ENCODE measurements at regions not wholly inside any gene's neighbourhood (a gene's known extent, or its start where the extent isn't known, plus 50 kb on each side); places are given as distances from the start of the nearest gene placed in this dataset.
"Not testable (repeated sequence)": the region's sequence is repeated elsewhere in the genome, so short reads cannot be mapped to it uniquely, and the experiment has no call there.

- TF ChIP-seq YY1 (IDR thresholded peaks at IDR 0.05; ENCODE audit: insufficient read depth, insufficient read length) (no peak), ZNF274 (IDR thresholded peaks at IDR 0.05; ENCODE audit: low read depth, low read length) (no peak), SUZ12 (IDR thresholded peaks at IDR 0.05; ENCODE audit: extremely low read depth, insufficient read depth, insufficient read length) (no peak)
- Histone ChIP-seq H3K27me3 (ENCODE audit: insufficient read depth, insufficient read length) (no peaks in the 10 kb centered on the region), H3K4me3 (ENCODE audit: insufficient read length, low read depth) (no peak overlapping the region), H3K9ac (ENCODE audit: insufficient read length, low read depth) (no peak overlapping the region), H3K4me1 (ENCODE audit: insufficient read depth, insufficient read length) (no peaks in the 10 kb centered on the region), H3K36me3 (ENCODE audit: insufficient read depth, insufficient read length, low read length) (no peaks in the 10 kb centered on the region), H3K9me3 (ENCODE audit: insufficient read depth, low read length) (no peaks in the 10 kb centered on the region)
- DNase-seq (ENCODE audit: low read depth, low spot score) = no peak
Measured at GRCh38 chr2:88892207-88892606, 200.7 kb downstream of the RPIA start.

GRCh38 chr2:88892788-88893187 lies 201.3 kb downstream of the RPIA start:
- TF ChIP-seq SUZ12 (IDR thresholded peaks at IDR 0.05; ENCODE audit: extremely low read depth, insufficient read depth, insufficient read length) (no peak), YY1 (IDR thresholded peaks at IDR 0.05; ENCODE audit: insufficient read depth, insufficient read length) (no peak), ZNF274 (IDR thresholded peaks at IDR 0.05; ENCODE audit: low read depth, low read length) (no peak)

GRCh38 chr2:88896971-88897370 lies 205.5 kb downstream of the RPIA start:
- H3K36me3 ChIP-seq (ENCODE audit: insufficient read depth, insufficient read length, low read length) = no peaks in the 10 kb centered on the region
- H3K27me3 ChIP-seq (ENCODE audit: insufficient read depth, insufficient read length) = no peaks in the 10 kb centered on the region
- H3K4me3 ChIP-seq (ENCODE audit: insufficient read length, low read depth) = no peak overlapping the region
- H3K4me1 ChIP-seq (ENCODE audit: insufficient read depth, insufficient read length) = no peaks in the 10 kb centered on the region
- TF ChIP-seq YY1 (IDR thresholded peaks at IDR 0.05; ENCODE audit: insufficient read depth, insufficient read length) (no peak), SUZ12 (IDR thresholded peaks at IDR 0.05; ENCODE audit: extremely low read depth, insufficient read depth, insufficient read length) (no peak), ZNF274 (IDR thresholded peaks at IDR 0.05; ENCODE audit: low read depth, low read length) (no peak)
- H3K9me3 ChIP-seq (ENCODE audit: insufficient read depth, low read length) = no peaks in the 10 kb centered on the region
- no peak for DNase-seq (ENCODE audit: low read depth, low spot score)
- no peak overlapping the region for H3K9ac ChIP-seq (ENCODE audit: insufficient read length, low read depth)

More at GRCh38 chr2:88892788-88893187, 201.3 kb downstream of the RPIA start:
- H3K9ac ChIP-seq (ENCODE audit: insufficient read length, low read depth) = no peak overlapping the region
- no peak overlapping the region for H3K4me3 ChIP-seq (ENCODE audit: insufficient read length, low read depth)
- no peaks in the 10 kb centered on the region for H3K36me3 ChIP-seq (ENCODE audit: insufficient read depth, insufficient read length, low read length)
- H3K4me1 ChIP-seq (ENCODE audit: insufficient read depth, insufficient read length) = no peaks in the 10 kb centered on the region
- no peak for DNase-seq (ENCODE audit: low read depth, low spot score)
- H3K9me3 ChIP-seq (ENCODE audit: insufficient read depth, low read length) = no peaks in the 10 kb centered on the region
- no peaks in the 10 kb centered on the region for H3K27me3 ChIP-seq (ENCODE audit: insufficient read depth, insufficient read length)

- Histone ChIP-seq H3K9ac (ENCODE audit: insufficient read length, low read depth) (no peak overlapping the region), H3K27me3 (ENCODE audit: insufficient read depth, insufficient read length) (no peaks in the 10 kb centered on the region)
- no peak for DNase-seq (ENCODE audit: low read depth, low spot score)
Measured at GRCh38 chr2:88897715-88898114, 206.2 kb downstream of the RPIA start.

GRCh38 chr2:88903749-88904353 lies 212.4 kb downstream of the RPIA start:
- no peaks in the 10 kb centered on the region for H3K36me3 ChIP-seq (ENCODE audit: insufficient read depth, insufficient read length, low read length)
- no peaks in the 10 kb centered on the region for H3K27me3 ChIP-seq (ENCODE audit: insufficient read depth, insufficient read length)
- no peaks in the 10 kb centered on the region for H3K9me3 ChIP-seq (ENCODE audit: insufficient read depth, low read length)
- TF ChIP-seq YY1 (IDR thresholded peaks at IDR 0.05; ENCODE audit: insufficient read depth, insufficient read length) = no peak
- TF ChIP-seq ZNF274 (IDR thresholded peaks at IDR 0.05; ENCODE audit: low read depth, low read length) = no peak
- no peak for TF ChIP-seq SUZ12 (IDR thresholded peaks at IDR 0.05; ENCODE audit: extremely low read depth, insufficient read depth, insufficient read length)
- no peaks in the 10 kb centered on the region for H3K4me1 ChIP-seq (ENCODE audit: insufficient read depth, insufficient read length)
- peak; percentile 25 for DNase-seq (ENCODE audit: low read depth, low spot score)
- H3K4me3 ChIP-seq (ENCODE audit: insufficient read length, low read depth) = no peak overlapping the region
- H3K9ac ChIP-seq (ENCODE audit: insufficient read length, low read depth) = no peak overlapping the region

More at GRCh38 chr2:88897715-88898114, 206.2 kb downstream of the RPIA start:
- no peaks in the 10 kb centered on the region for H3K9me3 ChIP-seq (ENCODE audit: insufficient read depth, low read length)
- TF ChIP-seq SUZ12 (IDR thresholded peaks at IDR 0.05; ENCODE audit: extremely low read depth, insufficient read depth, insufficient read length) = no peak
- TF ChIP-seq YY1 (IDR thresholded peaks at IDR 0.05; ENCODE audit: insufficient read depth, insufficient read length) = no peak
- TF ChIP-seq ZNF274 (IDR thresholded peaks at IDR 0.05; ENCODE audit: low read depth, low read length) = no peak
- H3K4me1 ChIP-seq (ENCODE audit: insufficient read depth, insufficient read length) = no peaks in the 10 kb centered on the region
- no peaks in the 10 kb centered on the region for H3K36me3 ChIP-seq (ENCODE audit: insufficient read depth, insufficient read length, low read length)
- H3K4me3 ChIP-seq (ENCODE audit: insufficient read length, low read depth) = no peak overlapping the region

- Histone ChIP-seq H3K36me3 (ENCODE audit: insufficient read depth, insufficient read length, low read length) (no peaks in the 10 kb centered on the region), H3K4me3 (ENCODE audit: insufficient read length, low read depth) (no peak overlapping the region), H3K27me3 (ENCODE audit: insufficient read depth, insufficient read length) (no peaks in the 10 kb centered on the region), H3K4me1 (ENCODE audit: insufficient read depth, insufficient read length) (no peaks in the 10 kb centered on the region), H3K9me3 (ENCODE audit: insufficient read depth, low read length) (no peaks in the 10 kb centered on the region), H3K9ac (ENCODE audit: insufficient read length, low read depth) (no peak overlapping the region)
- TF ChIP-seq ZNF274 (IDR thresholded peaks at IDR 0.05; ENCODE audit: low read depth, low read length) = no peak
- no peak for TF ChIP-seq YY1 (IDR thresholded peaks at IDR 0.05; ENCODE audit: insufficient read depth, insufficient read length)
- no peak for TF ChIP-seq SUZ12 (IDR thresholded peaks at IDR 0.05; ENCODE audit: extremely low read depth, insufficient read depth, insufficient read length)
- DNase-seq (ENCODE audit: low read depth, low spot score) = no peak
Measured at GRCh38 chr2:88913280-88913679, 221.8 kb downstream of the RPIA start.

- H3K9me3 ChIP-seq (ENCODE audit: insufficient read depth, low read length) = no peaks in the 10 kb centered on the region
- TF ChIP-seq SUZ12 (IDR thresholded peaks at IDR 0.05; ENCODE audit: extremely low read depth, insufficient read depth, insufficient read length) = no peak
- no peaks in the 10 kb centered on the region for H3K4me1 ChIP-seq (ENCODE audit: insufficient read depth, insufficient read length)
- no peak overlapping the region for H3K4me3 ChIP-seq (ENCODE audit: insufficient read length, low read depth)
- no peak for DNase-seq (ENCODE audit: low read depth, low spot score)
- no peak overlapping the region for H3K9ac ChIP-seq (ENCODE audit: insufficient read length, low read depth)
- no peaks in the 10 kb centered on the region for H3K36me3 ChIP-seq (ENCODE audit: insufficient read depth, insufficient read length, low read length)
- H3K27me3 ChIP-seq (ENCODE audit: insufficient read depth, insufficient read length) = no peaks in the 10 kb centered on the region
Measured at GRCh38 chr2:88919087-88919738, 227.7 kb downstream of the RPIA start.

- H3K27me3 ChIP-seq (ENCODE audit: insufficient read depth, insufficient read length); DNase-seq (ENCODE audit: low read depth, low spot score); H3K36me3 ChIP-seq (ENCODE audit: insufficient read depth, insufficient read length, low read length); H3K9ac ChIP-seq (ENCODE audit: insufficient read length, low read depth); H3K9me3 ChIP-seq (ENCODE audit: insufficient read depth, low read length); H3K4me3 ChIP-seq (ENCODE audit: insufficient read length, low read depth); H3K4me1 ChIP-seq (ENCODE audit: insufficient read depth, insufficient read length): not testable (repeated sequence)
Measured at GRCh38 chr2:88920399-88920798, 228.9 kb downstream of the RPIA start.

Data from NT2/D1 (cell line).